OCI-LY3 (cell line): ENCODE measurements at regions not wholly inside any gene's neighbourhood (a gene's known extent, or its start where the extent isn't known, plus 50 kb on each side); places are given as distances from the start of the nearest gene placed in this dataset.

ENCODE experiments used
- H2AFZ ChIP-seq: fragments of 200-600, 300-600 bp; shearing (Covaris generic); 2 replicates; pipeline ENCODE4 v1.6.0; 2014; ENCODE audit warnings: antibody characterized with exemption, low read depth, low read length
- H3K27ac ChIP-seq: fragments of 200-600, 300-600 bp; sonication (generic); 2 replicates; pipeline ENCODE4 v1.5.1; 2014; ENCODE audit warnings: mild to moderate bottlenecking, low read length, moderate library complexity, mixed read lengths
- H3K27me3 ChIP-seq: fragments of 200-600, 300-600 bp; sonication (generic); 2 replicates; pipeline ENCODE4 v1.6.1; 2014; ENCODE audit warnings: low read depth, low read length, mixed read lengths
- H3K36me3 ChIP-seq: fragments of 200-600, 300-600 bp; sonication (generic); replicated peaks from 2 replicates; pipeline ENCODE3; 2014; ENCODE audit warnings: low read depth, low read length, mixed read lengths
- H3K4me1 ChIP-seq: fragments of 300-600, 200-600 bp; sonication (generic); 2 replicates; pipeline ENCODE4 v1.6.1; 2014; ENCODE audit warnings: low read length, mixed read lengths
- H3K4me2 ChIP-seq: fragments of 200-600, 300-600 bp; sonication (generic); 2 replicates; pipeline ENCODE4 v1.6.1; 2014; ENCODE audit warnings: low read length, mixed read lengths
- H3K4me3 ChIP-seq: fragments of 300-600, 200-600 bp; sonication (generic); 2 replicates; pipeline ENCODE4 v1.5.1; 2014; ENCODE audit warnings: antibody characterized with exemption, mild to moderate bottlenecking, low read length, moderate library complexity
- H3K79me2 ChIP-seq: fragments of 300-600, 200-600 bp; shearing (Covaris generic); 2 replicates; pipeline ENCODE4 v1.6.1; 2014; ENCODE audit warnings: mild to moderate bottlenecking, low read length, mixed read lengths
- H3K9ac ChIP-seq: fragments of 300-600, 200-600 bp; shearing (Covaris generic); 2 replicates; pipeline ENCODE4 v1.6.0; 2014; ENCODE audit warnings: mild to moderate bottlenecking, low read length, moderate library complexity
- H3K9me3 ChIP-seq: fragments of 200-600, 300-600 bp; shearing (Covaris generic); 2 replicates; pipeline ENCODE4 v1.6.1; 2014; ENCODE audit warnings: low read length, mixed read lengths; ENCODE audit not compliant: insufficient read depth
- H4K20me1 ChIP-seq: fragments of 200-600, 300-600 bp; sonication (generic); 2 replicates; pipeline ENCODE4 v1.6.1; 2016; ENCODE audit warnings: low read length, mixed read lengths; ENCODE audit not compliant: insufficient read depth
- CTCF ChIP-seq: fragments of 200-600, 300-600 bp; sonication (generic); IDR thresholded peaks from 2 replicates; pipeline ENCODE4 v1.5.1; 2014; ENCODE audit warnings: antibody characterized with exemption, low read length, low read depth
- EZH2phosphoT487 ChIP-seq: fragments of 200-600 bp; shearing (Covaris generic); IDR thresholded peaks from 2 replicates; pipeline ENCODE4 v1.6.1; 2018; ENCODE audit warnings: antibody characterized with exemption, mixed run types, low read depth

- H3K79me2 ChIP-seq = no peaks in the 10 kb centered on the region
- H4K20me1 ChIP-seq = no peaks in the 10 kb centered on the region
- peaks cover 56% of the 10 kb centered on the region for H3K36me3 ChIP-seq
- H3K27ac ChIP-seq = no peak overlapping the region
- H3K9ac ChIP-seq = no peak overlapping the region
- H3K4me2 ChIP-seq = no peak overlapping the region
- no peak overlapping the region for H3K4me3 ChIP-seq
- no peak overlapping the region for H2AFZ ChIP-seq
- TF ChIP-seq EZH2phosphoT487 (no peak), CTCF (no peak)
- no peaks in the 10 kb centered on the region for H3K27me3 ChIP-seq
- H3K4me1 ChIP-seq = no peaks in the 10 kb centered on the region
- no peaks in the 10 kb centered on the region for H3K9me3 ChIP-seq
Observed at GRCh38 chr7:149610441-149611011, 112.9 kb upstream of the ZNF746 start.

GRCh38 chr7:149608168-149608567, 110.6 kb upstream of the ZNF746 start:
- Histone ChIP-seq H3K9ac (no peak overlapping the region), H3K9me3 (no peaks in the 10 kb centered on the region), H3K27me3 (no peaks in the 10 kb centered on the region), H2AFZ (no peak overlapping the region), H3K79me2 (no peaks in the 10 kb centered on the region), H4K20me1 (peaks cover 12% of the 10 kb centered on the region), H3K4me2 (no peak overlapping the region), H3K36me3 (peaks cover 50% of the 10 kb centered on the region), H3K4me3 (no peak overlapping the region), H3K4me1 (no peaks in the 10 kb centered on the region), H3K27ac (no peak overlapping the region)
- TF ChIP-seq CTCF (no peak), EZH2phosphoT487 (no peak)

- no peaks in the 10 kb centered on the region for H3K4me1 ChIP-seq
- peaks cover 15% of the 10 kb centered on the region for H4K20me1 ChIP-seq
- H3K27me3 ChIP-seq = no peaks in the 10 kb centered on the region
- no peak overlapping the region for H3K4me2 ChIP-seq
- H3K9ac ChIP-seq = no peak overlapping the region
- H3K36me3 ChIP-seq = peaks cover 45% of the 10 kb centered on the region
- no peaks in the 10 kb centered on the region for H3K79me2 ChIP-seq
- H3K4me3 ChIP-seq = no peak overlapping the region
- H3K9me3 ChIP-seq = no peaks in the 10 kb centered on the region
- no peak for TF ChIP-seq EZH2phosphoT487
- no peak for TF ChIP-seq CTCF
- no peak overlapping the region for H2AFZ ChIP-seq
- no peak overlapping the region for H3K27ac ChIP-seq
Observed at GRCh38 chr7:149607683-149608082, 110.1 kb upstream of the ZNF746 start.

- no peaks in the 10 kb centered on the region for H3K27me3 ChIP-seq
- no peak overlapping the region for H3K4me2 ChIP-seq
- peaks cover 20% of the 10 kb centered on the region for H4K20me1 ChIP-seq
- no peaks in the 10 kb centered on the region for H3K4me1 ChIP-seq
- peaks cover 44% of the 10 kb centered on the region for H3K36me3 ChIP-seq
- no peak overlapping the region for H3K27ac ChIP-seq
- H3K79me2 ChIP-seq = no peaks in the 10 kb centered on the region
- no peak for TF ChIP-seq CTCF
- TF ChIP-seq EZH2phosphoT487 = no peak
- H3K9ac ChIP-seq = no peak overlapping the region
- no peaks in the 10 kb centered on the region for H3K9me3 ChIP-seq
- no peak overlapping the region for H3K4me3 ChIP-seq
- H2AFZ ChIP-seq = no peak overlapping the region
Observed at GRCh38 chr7:149606826-149607225, 109.2 kb upstream of the ZNF746 start.
